ENCODE measurements at regions not wholly inside any gene's neighbourhood (a gene's known extent, or its start where the extent isn't known, plus 50 kb on each side); places are given as distances from the start of the nearest gene placed in this dataset.
A peak's percentile ranks its signal among the peaks of the same experiment; 100 is the strongest.

- 0 to 93% (median 40%) methylated on average over 1 to 5 of the region's 6 CpGs; no CpG with 5 or more reads in 1 of the 10 experiments for WGBS, 10 experiments
- Histone ChIP-seq H3K4me1 (replicated peaks in 1 of 2) (peaks cover 8 to 10% of the 10 kb centered on the region in 2 donors), H3K4me3 (no peak overlapping the region), H3K27ac (no peak overlapping the region)
- peak in 3 of 8 experiments; percentile 94 to 98 (median 94) for ATAC-seq (replicated peaks in 6 of 8)
- in situ Hi-C loops (cut with MboI; ENCODE audit: low pct_unique_long_range_greater_than_20kb in 2 of 9, low sequenced_read_pairs in 9 of 9, unreplicated experiment in 9 of 9), result loop anchor here in 4 of 9 experiments (25.0 kb wide), 3 partner anchors 175 to 450 kb away; no protein-coding TSS in a partner anchor
Observed at GRCh38 chr4:153137159-153137558, 67.1 kb upstream of the TRIM2 start.

GRCh38 chr4:153137677-153138630 lies 66.3 kb upstream of the TRIM2 start:
- ATAC-seq (replicated peaks in 6 of 8), result no peak
- in situ Hi-C loops (cut with MboI; ENCODE audit: low pct_unique_long_range_greater_than_20kb in 2 of 9, low sequenced_read_pairs in 9 of 9, unreplicated experiment in 9 of 9), result loop anchor here in 4 of 9 experiments (25.0 kb wide), 3 partner anchors 174 to 449 kb away; no protein-coding TSS in a partner anchor
- H3K4me3 ChIP-seq, result no peak overlapping the region
- 80 to 100% (median 92%) methylated on average over 1 to 6 of the region's 8 CpGs; no CpG with 5 or more reads in 1 of the 10 experiments for WGBS, 10 experiments
- H3K4me1 ChIP-seq (replicated peaks in 1 of 2), result peaks cover 8 to 10% of the 10 kb centered on the region in 2 donors
- no peak overlapping the region for H3K27ac ChIP-seq

- Histone ChIP-seq H3K27ac (no peak overlapping the region), H3K4me1 (replicated peaks in 1 of 2) (peaks cover 15 to 17% of the 10 kb centered on the region in 2 donors), H3K4me3 (no peak overlapping the region)
- in situ Hi-C loops (cut with MboI; ENCODE audit: low pct_unique_long_range_greater_than_20kb in 2 of 9, low sequenced_read_pairs in 9 of 9, unreplicated experiment in 9 of 9), result loop anchor here in 4 of 9 experiments (25.0 kb wide), 3 partner anchors 174 to 449 kb away; no protein-coding TSS in a partner anchor
- 84 to 100% (median 94%) methylated on average over 3 to 5 of the region's 5 CpGs; no CpG with 5 or more reads in 1 of the 10 experiments for WGBS, 10 experiments
- ATAC-seq (replicated peaks in 6 of 8), result no peak
Observed at GRCh38 chr4:153138736-153139135, 65.5 kb upstream of the TRIM2 start.

GRCh38 chr4:153140294-153140693 lies 63.9 kb upstream of the TRIM2 start:
- Histone ChIP-seq H3K4me3 (no peak overlapping the region), H3K4me1 (replicated peaks in 1 of 2) (peaks cover 25 to 26% of the 10 kb centered on the region in 2 donors), H3K27ac (no peak overlapping the region)
- 71 to 100% (median 90%) methylated on average over 1 to 5 of the region's 5 CpGs; no CpG with 5 or more reads in 4 of the 10 experiments for WGBS, 10 experiments
- in situ Hi-C loops (cut with MboI; ENCODE audit: low pct_unique_long_range_greater_than_20kb in 2 of 9, low sequenced_read_pairs in 9 of 9, unreplicated experiment in 9 of 9), result loop anchor here in 4 of 9 experiments (10.0 to 25.0 kb wide), 4 partner anchors 172 to 447 kb away; no protein-coding TSS in a partner anchor
- ATAC-seq (replicated peaks in 6 of 8), result no peak

- Histone ChIP-seq H3K27ac (no peak overlapping the region), H3K4me1 (replicated peaks in 1 of 2) (peaks cover 26 to 27% of the 10 kb centered on the region in 2 donors), H3K4me3 (no peak overlapping the region)
- 83 to 100% (median 100%) methylated on average over 1 of the region's 1 CpG; no CpG with 5 or more reads in 4 of the 10 experiments for WGBS, 10 experiments
- no peak for ATAC-seq (replicated peaks in 6 of 8)
- in situ Hi-C loops (cut with MboI; ENCODE audit: low pct_unique_long_range_greater_than_20kb in 2 of 9, low sequenced_read_pairs in 9 of 9, unreplicated experiment in 9 of 9), result loop anchor here in 4 of 9 experiments (10.0 to 25.0 kb wide), 4 partner anchors 171 to 446 kb away; no protein-coding TSS in a partner anchor
Observed at GRCh38 chr4:153141238-153141637, 63.0 kb upstream of the TRIM2 start.

- in situ Hi-C loops (cut with MboI; ENCODE audit: low pct_unique_long_range_greater_than_20kb in 2 of 9, low sequenced_read_pairs in 9 of 9, unreplicated experiment in 9 of 9), result loop anchor here in 4 of 9 experiments (10.0 to 25.0 kb wide), 4 partner anchors 169 to 444 kb away; no protein-coding TSS in a partner anchor
- ATAC-seq (replicated peaks in 6 of 8), result peak; percentile 68 to 80 (median 72)
- H3K4me3 ChIP-seq, result no peak overlapping the region
- peak overlapping the region; percentile 48 to 68 for H3K27ac ChIP-seq
- H3K4me1 ChIP-seq (replicated peaks in 1 of 2), result peaks cover 32 to 35% of the 10 kb centered on the region in 2 donors
- 0 to 83% (median 45%) methylated on average over 1 to 6 of the region's 7 CpGs for WGBS, 10 experiments
Observed at GRCh38 chr4:153142700-153143438, 61.4 kb upstream of the TRIM2 start.

GRCh38 chr4:153143527-153144348 lies 60.5 kb upstream of the TRIM2 start:
- in situ Hi-C loops (cut with MboI; ENCODE audit: low pct_unique_long_range_greater_than_20kb in 2 of 9, low sequenced_read_pairs in 9 of 9, unreplicated experiment in 9 of 9), result loop anchor here in 4 of 9 experiments (10.0 to 25.0 kb wide), 4 partner anchors 169 to 444 kb away; no protein-coding TSS in a partner anchor
- peak; percentile 18 to 85 (median 71) for ATAC-seq (replicated peaks in 6 of 8)
- 0 to 47% (median 40%) methylated on average over 1 to 7 of the region's 7 CpGs; no CpG with 5 or more reads in 1 of the 10 experiments for WGBS, 10 experiments
- Histone ChIP-seq H3K4me3 (no peak overlapping the region), H3K27ac (peak overlapping the region; percentile 48 to 68), H3K4me1 (replicated peaks in 1 of 2) (peaks cover 31 to 35% of the 10 kb centered on the region in 2 donors)

GRCh38 chr4:153146031-153146430 lies 58.2 kb upstream of the TRIM2 start:
- Histone ChIP-seq H3K4me1 (replicated peaks in 1 of 2) (peaks cover 24 to 25% of the 10 kb centered on the region in 2 donors), H3K4me3 (no peak overlapping the region), H3K27ac (no peak overlapping the region)
- in situ Hi-C loops (cut with MboI; ENCODE audit: low pct_unique_long_range_greater_than_20kb in 2 of 9, low sequenced_read_pairs in 9 of 9, unreplicated experiment in 9 of 9), result loop anchor here in 5 of 9 experiments (5.0 to 25.0 kb wide), 5 partner anchors 166 to 441 kb away; no protein-coding TSS in a partner anchor
- peak in 2 of 8 experiments; percentile 17 to 38 for ATAC-seq (replicated peaks in 6 of 8)
- WGBS, 10 experiments, result 0 to 100% (median 73%) methylated on average over 1 of the region's 1 CpG; no CpG with 5 or more reads in 4 of the 10 experiments

- 17 to 100% (median 80%) methylated on average over 1 to 3 of the region's 4 CpGs; no CpG with 5 or more reads in 3 of the 10 experiments for WGBS, 10 experiments
Observed at GRCh38 chr4:153146961-153147360, 57.3 kb upstream of the TRIM2 start.

GRCh38 chr4:153148791-153149190 lies 55.5 kb upstream of the TRIM2 start:
- Histone ChIP-seq H3K27ac (no peak overlapping the region), H3K4me3 (no peak overlapping the region), H3K4me1 (replicated peaks in 1 of 2) (peaks cover 25 to 26% of the 10 kb centered on the region in 2 donors)
- 29 to 100% (median 80%) methylated on average over 1 to 3 of the region's 3 CpGs; no CpG with 5 or more reads in 1 of the 10 experiments for WGBS, 10 experiments
- in situ Hi-C loops (cut with MboI; ENCODE audit: low pct_unique_long_range_greater_than_20kb in 2 of 9, low sequenced_read_pairs in 9 of 9, unreplicated experiment in 9 of 9), result loop anchor here in 5 of 9 experiments (5.0 to 25.0 kb wide), 5 partner anchors 164 to 439 kb away; no protein-coding TSS in a partner anchor
- ATAC-seq (replicated peaks in 6 of 8), result no peak

More at GRCh38 chr4:153146961-153147360, 57.3 kb upstream of the TRIM2 start:
- no peak for ATAC-seq (replicated peaks in 6 of 8)
- in situ Hi-C loops (cut with MboI; ENCODE audit: low pct_unique_long_range_greater_than_20kb in 2 of 9, low sequenced_read_pairs in 9 of 9, unreplicated experiment in 9 of 9), result loop anchor here in 5 of 9 experiments (5.0 to 25.0 kb wide), 5 partner anchors 165 to 440 kb away; no protein-coding TSS in a partner anchor
- Histone ChIP-seq H3K27ac (no peak overlapping the region), H3K4me1 (replicated peaks in 1 of 2) (peaks cover 33 to 34% of the 10 kb centered on the region in 2 donors), H3K4me3 (no peak overlapping the region)

Data from motor neuron (in vitro differentiated cells).